Superior temporal gyrus (tissue), 1 donor: ENCODE measurements at regions not wholly inside any gene's neighbourhood (a gene's known extent, or its start where the extent isn't known, plus 50 kb on each side); places are given as distances from the start of the nearest gene placed in this dataset.
"Not testable (repeated sequence)": the region's sequence is repeated elsewhere in the genome, so short reads cannot be mapped to it uniquely, and the experiment has no call there.

Experiments used
- DNase-seq: peaks from one replicate; pipeline ENCODE4 v3.0.0-alpha.2; 2016; ENCODE audit errors: extremely low spot score

DNA sequence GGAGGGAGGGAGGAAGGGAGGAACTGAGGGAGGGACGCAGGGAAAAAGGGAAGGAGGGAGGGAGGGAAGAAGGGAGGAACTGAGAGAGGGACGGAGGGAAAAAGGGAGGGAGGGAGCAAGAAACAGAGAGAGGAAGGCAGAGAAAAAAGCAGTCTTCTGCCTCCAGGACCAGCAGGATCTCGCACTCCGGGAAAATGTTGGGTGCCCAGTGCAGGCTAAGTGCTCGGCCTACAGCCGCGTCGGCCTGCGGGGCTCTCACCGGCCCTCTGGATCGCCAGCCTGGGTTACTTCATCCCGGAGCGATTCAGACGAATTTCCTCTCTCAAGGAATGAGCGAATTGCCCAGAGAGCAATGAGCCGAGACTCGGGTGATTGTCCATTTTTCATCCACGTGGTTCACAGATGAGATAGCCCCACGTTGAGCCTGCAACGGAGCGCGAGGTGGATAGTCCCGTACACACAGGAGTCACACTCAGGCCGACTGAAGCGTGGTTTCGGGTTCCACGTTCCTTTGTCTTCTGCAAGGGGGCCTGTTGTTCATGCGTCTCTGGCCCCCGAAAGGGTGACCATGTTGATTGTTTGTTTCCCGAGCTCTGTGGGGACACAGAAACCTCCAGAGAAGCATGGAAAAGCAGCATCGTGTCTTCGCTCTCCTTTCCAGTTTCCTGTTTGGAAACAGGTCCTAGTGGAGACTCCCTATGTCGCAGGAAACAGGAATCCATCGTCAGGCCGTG lies 1937.1 kb upstream of the DEFB115 start:
- DNase-seq = not testable (repeated sequence)

DNA sequence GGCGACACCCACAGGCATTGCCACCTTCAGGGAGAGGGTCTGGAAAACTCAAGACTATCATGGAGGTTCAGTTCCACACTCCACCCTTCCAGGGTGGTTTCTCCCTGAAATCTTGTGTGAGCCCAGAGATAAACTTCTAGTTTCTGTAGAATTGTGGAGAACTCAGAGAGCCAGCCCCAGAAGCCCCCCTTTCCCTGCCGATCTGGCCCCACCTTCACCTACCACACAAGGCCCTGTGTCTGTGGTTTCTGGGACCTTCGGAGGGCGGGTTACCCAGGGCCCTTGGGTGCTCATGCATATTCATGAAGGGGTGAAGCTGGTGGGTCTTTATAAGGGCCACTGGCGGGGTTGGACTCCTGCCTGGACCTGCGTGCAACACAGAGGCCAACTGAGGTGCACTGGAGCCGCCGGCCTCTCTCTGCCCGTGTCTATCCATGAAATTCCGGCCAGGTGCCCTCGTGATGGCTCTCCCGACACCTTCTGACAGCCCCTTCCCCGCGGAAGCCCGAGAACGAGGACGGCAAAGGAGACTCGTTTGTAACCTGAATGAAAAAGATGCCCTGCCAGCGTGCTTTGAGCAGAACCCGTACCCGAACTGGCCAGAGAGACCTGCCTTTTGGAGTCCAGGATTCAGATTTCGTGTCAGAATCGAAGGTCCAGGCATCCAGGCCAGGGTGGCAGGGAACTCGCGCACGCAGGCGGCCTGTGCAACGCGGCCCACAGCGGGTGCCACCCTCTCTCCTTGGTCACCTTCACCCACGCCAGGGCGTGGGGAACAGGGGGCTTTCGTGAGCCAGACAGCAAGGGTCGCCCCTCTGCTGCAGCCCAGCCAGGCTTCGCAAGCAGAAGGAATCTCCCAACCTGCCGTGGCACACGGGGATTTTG lies 1933.6 kb upstream of the DEFB115 start:
- DNase-seq = not testable (repeated sequence)

DNA sequence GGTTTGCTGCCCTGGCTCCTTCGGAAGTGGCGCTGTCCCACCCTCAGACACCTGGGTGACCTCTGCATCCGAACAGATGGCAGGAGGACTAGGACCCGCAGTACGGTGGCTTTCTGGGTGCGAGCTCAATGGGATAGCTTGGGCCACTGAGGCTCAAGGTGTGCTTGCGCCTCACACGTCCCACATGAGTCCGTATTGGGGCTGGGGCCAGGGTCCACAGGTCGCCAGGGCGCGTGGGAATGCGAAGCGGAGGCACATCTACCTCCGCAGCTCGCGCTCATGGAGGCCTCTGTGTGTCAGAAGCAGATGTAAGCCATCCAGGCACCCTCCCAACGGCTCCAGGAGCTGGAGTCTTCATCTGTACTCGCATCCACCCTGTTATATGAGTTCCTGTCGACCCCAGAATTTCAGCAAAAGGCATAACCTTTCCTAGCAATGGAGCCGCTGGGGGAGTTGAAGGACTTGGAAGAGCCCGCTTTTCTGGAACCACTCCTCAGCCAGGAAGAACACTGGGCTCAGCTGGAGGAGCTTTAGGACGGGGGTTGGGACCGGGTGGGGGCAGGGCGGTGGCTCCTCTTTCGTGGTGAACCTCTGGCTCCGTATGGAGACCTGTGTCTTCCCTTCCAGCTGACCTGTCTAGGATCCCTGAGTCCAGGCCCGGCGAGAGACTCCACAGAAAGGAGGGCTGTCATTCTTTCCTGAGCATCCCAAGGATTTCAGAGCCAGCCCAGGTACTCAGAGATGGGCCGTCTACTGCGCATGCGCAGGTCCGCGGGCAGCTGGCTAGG lies 1932.8 kb upstream of the DEFB115 start:
- not testable (repeated sequence) for DNase-seq

DNA sequence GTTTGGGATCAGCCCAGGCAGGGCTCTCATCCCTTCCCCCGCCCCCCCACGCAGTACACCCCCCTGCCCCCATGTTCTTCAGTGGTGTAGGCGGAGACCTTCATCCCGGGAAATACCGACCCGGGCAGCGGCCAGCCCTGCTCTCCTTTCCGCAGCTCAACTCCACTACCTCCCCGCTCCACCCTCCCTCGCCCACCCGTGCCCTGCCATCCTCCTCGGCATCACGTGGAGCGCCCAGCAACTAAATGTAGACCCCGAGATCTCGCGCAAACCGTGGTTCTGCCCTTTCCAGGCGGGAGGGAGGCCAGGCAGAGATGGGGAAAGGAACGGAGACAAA lies 1932.2 kb upstream of the DEFB115 start:
- DNase-seq = no peak

DNA sequence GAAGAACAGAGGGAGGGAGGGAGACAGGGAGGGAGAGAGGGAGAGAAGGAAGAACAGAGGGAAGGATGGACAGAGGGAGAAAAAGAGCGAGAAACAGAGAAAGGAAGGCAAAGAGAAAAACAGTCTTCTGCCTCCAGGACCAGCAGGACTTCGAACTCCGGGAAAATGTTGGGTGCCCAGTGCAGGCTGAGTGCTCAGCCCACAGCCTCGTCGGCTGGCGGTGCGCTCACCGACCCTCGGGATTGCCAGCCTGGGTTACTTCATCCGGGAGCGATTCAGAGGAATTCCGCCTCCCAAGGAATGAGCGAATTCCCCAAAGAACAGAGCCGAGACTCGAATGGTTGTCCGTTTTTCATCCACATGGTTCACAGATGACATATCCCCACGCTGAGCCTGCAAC lies 1931.7 kb upstream of the DEFB115 start:
- not testable (repeated sequence) for DNase-seq

DNA sequence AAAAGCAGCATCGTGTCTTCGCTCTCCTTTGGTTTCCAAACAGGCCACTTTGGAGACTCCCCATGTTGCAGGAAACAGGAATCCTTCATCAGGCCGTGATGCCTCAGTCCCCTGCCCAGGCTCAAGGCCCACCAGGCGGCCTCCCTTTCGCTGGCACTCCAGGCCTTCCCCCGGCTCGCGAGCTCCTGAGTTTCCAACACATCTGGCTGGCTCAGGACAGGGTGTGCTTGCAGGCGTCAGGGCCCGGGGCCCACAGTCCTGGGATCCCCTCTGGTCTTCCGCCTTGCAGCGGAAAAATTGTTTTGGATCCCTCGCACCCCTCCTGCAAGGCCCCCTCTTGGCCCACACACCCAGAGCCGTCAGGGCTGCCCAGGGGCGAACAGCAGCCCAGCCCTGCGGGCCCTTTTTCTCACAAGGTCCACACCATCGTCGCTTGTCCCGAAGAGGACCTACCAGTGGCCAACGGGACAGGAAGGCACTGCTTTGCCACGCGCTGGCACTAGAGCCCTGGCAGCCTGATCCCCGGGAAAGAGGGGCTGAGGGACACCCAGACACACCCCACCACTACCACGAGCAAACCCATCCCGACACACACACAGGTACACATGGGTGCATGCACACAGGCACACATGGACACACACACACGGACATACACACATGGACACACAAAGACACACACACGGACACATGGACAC lies 1930.9 kb upstream of the DEFB115 start:
- DNase-seq = no peak

DNA sequence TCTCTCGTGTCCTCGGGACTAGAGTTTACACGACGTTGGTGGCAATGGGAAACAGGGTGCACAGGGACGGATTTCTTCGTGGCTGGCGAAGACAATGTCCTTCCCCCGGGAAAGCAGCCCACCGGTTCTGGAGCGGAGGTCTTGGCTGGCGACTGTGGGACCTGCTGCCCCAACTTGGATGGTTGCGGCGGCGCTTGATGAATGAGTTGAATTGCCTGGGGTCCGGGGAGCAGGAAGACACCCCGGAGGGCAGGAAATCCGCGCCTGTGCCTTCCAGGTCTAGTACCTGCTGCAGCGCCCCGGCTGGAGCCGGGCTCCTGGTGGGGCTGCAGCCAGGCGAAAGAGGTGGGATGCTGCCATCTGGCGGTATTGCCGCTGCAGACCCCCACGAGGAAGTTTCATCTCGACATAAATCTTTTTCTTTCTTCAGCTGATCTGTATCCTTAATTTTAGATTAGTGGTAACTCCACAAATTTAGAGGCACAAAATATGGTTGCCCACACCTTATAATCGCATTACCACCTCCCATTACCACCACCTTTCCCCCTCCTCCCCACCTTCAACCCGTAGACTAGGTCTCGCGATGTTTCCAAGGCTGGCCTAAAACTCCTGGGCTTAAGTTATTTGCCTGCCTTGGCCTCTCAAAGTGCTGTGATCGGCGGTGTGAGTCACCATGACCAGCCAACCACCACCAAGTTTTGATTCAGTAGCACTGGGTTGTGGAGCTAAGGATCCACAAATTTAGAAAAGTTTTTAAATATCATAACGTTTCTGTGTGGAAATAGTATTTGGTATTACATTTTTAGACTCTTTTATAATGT lies 1929.7 kb upstream of the DEFB115 start:
- DNase-seq = not testable (repeated sequence)

DNA sequence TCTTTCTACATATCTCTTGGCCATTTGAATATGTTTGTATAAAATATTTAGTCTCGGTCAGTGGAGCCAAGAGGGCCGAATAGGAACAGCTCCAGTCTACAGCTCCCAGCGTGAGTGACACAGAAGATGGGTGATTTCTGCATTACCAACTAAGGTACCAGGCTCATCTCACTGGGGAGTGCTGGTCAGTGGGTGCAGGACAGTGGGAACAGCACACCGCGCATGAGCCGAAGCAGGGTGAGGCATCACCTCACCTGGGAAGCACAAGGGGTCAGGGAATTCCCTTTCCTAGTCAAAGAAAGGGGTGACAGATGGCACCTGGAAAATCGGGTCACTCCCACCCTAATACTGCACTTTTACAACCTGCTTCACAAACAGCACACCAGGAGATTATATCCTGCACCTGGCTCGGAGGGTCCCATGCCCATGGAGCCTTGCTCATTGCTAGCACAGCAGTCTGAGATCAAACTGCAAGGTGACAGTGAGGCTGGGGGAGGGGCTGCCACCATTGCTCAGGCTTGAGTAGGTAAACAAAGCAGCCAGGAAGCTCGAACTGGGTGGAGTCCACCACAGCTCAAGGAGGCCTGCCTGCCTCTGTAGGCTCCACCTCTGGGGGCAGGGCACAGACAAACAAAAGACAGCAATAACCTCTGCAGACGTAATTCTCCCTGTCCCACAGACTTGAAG lies 1926.9 kb upstream of the DEFB115 start:
- not testable (repeated sequence) for DNase-seq

DNA sequence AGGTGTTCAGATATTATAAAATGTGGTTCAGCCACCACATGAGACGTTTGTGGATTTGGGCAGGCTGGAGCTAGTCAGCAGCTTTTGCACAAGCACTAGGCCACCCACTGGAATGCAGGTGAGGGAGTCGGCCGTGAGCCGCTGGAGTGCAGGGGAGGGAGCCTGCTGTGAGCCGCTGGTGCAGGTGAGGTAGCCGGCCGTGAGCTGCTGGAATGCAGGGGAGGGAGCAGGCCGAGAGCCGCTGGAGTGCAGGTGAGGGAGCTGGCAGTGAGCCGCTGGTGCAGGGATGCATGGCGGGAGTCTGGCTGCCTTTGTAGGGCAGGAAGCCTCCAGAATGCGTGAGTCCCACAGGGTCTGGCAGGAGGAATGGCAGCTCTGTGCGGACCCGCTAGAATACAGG lies 1907.6 kb upstream of the DEFB115 start:
- DNase-seq = no peak

DNA sequence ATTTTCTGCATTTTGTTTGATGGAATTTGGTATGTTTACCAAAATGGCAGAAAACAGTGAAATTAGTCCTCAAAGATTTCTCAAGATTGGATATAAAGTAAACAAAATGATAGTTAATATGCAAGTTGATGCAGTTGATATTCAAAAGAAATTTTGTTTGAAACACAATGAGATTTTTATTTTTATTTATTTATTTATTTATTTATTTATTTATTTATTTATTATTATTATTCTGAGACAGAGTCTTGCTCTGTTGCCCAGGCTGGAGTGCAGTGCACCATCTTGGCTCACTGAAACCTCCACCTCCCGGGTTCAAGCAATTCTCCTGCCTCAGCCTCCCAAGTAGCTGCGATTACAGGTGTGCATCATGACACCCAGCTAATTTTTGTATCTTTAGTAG lies 1881.5 kb upstream of the DEFB115 start:
- not testable (repeated sequence) for DNase-seq

DNA sequence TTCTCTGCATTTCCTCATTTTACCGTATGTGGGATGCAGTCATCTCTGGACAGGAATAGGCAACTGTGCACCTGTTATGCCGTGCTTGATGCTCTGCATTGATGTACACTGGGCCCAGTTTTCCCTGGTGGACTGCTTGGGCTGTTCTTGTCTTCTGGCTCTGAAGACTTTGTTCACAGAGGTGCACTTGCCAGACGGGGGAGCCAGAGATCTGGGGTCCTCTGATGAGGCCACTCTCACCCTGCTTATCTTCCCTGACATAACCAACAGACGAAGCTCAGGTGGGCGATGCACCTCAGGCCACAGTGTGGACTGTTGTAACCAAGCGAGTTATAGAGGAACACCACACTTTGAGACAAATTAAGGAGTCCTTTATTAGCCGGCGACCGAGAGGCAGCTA lies 1864.6 kb upstream of the DEFB115 start:
- not testable (repeated sequence) for DNase-seq

DNA sequence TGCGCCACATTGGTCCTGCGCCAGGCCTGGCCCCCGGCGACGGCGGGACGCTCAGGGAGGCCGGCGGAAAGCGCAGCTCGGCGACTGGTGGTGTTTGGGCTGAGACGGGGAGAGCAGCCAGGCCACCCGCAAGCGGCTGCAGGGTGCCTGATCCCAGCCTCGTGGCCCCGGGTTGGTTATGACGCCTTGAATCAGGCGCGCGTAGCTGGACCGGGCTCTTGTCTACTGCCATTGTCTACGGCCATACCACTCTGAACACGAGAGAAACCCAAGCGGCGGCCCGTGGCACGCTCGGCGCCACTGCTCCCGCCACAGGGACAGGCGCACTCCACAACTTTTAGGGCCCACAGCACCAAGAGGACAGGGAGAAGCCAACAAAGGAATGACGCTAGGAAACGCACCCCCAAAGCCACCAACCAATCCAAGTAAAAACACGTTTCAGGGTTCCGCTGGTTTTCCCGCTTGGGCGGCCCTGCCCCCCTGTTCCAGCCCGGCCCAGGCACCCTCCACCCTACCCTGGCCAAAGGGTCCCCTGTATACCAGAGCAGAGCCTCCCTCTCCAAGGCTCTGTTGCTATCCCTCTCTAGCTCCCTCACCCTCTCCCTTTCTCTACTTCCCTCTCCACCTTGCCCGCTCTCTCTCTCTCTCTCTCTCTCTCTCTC lies 1849.3 kb upstream of the DEFB115 start:
- no peak for DNase-seq

DNA sequence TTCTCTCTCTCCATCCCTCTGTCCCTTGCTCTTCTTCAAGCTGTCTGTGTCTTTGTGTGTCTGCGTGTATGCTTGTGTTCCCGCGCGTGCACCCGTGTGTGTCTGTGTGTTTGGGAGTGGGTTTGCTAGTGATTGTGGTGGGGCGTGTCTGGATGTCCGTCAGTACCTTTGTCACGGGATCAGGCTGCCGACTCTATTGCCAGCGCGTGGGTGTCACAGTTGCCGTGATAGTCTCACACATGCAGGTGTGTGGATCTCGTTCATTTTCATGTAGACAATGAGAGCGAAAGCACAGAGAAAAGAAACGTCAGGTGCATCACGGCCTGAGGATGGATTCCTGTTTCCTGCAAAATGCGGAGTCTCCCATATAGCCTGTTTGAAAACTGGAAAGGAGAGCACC lies 1848.8 kb upstream of the DEFB115 start:
- not testable (repeated sequence) for DNase-seq

DNA sequence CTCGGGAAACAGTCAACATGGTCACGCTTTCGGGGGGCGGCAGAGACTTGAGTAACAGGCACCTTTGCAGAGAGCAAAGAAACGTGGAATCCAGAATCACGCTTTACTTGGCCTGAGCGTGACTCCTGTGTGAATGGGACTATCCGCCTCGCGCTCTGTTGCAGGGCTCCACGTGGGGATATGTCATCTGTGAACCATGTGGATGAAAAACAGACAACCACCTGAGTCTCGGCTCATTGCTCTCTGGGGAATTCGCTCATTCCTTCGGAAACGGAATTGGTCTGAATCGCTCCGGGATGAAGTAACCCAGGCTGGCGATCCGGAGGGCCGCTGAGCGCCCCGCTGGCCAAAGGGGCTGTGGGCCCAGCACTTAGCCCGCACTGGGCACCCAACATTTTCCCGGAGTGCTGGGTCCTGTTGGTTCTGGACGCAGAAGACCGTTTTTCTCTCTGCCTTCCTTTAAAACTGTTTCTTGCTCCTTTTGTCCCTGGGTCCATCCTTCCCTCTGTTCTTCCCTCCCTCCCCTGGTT lies 1848.2 kb upstream of the DEFB115 start:
- not testable (repeated sequence) for DNase-seq

DNA sequence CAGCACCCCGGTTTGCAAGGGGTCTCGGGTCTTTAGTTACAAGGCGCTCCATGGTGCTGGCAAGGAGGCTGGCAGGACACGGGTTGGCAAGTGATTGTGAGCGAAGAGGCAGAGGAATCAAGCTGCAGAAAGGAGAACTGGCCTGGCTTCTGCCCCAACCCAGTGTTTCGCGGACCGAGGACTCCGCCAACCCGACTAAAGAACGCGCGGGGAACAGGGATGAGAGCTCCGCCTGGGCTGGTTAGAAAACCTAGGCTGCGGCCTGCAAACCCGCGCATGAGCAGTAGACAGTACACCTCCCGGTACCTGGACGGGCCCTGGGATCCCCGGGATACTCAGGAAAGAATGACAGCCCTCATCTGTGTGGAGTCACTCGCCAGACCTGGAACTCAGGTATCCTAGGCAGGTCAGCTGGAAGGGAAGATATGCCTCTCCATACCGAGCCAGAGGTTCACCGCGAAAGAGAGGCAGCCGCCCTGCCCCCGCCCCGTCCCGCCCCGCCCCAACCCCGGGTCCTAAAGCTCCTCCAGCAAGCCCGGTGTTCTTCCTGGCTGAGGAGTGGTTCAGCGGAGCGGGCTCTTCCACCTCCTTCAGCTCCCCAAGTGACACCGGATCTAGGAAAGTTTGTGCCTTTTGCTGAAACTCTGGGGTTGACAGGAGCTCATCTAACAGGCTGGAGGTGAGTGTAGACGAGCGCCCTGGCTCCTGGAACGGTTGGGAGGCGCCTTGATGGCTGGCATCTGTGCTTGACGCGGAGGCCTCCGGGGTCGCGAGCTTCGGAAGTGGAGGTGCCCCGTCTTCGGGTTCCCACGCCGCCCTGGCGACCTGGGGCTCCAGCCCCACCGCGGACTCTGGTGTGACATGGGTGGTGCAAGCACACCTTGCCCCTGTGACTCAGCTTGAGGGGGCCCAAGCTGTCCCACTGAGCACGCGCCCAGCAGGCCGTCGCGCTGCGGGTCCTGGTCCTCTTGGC lies 1847.3 kb upstream of the DEFB115 start:
- no peak for DNase-seq

DNA sequence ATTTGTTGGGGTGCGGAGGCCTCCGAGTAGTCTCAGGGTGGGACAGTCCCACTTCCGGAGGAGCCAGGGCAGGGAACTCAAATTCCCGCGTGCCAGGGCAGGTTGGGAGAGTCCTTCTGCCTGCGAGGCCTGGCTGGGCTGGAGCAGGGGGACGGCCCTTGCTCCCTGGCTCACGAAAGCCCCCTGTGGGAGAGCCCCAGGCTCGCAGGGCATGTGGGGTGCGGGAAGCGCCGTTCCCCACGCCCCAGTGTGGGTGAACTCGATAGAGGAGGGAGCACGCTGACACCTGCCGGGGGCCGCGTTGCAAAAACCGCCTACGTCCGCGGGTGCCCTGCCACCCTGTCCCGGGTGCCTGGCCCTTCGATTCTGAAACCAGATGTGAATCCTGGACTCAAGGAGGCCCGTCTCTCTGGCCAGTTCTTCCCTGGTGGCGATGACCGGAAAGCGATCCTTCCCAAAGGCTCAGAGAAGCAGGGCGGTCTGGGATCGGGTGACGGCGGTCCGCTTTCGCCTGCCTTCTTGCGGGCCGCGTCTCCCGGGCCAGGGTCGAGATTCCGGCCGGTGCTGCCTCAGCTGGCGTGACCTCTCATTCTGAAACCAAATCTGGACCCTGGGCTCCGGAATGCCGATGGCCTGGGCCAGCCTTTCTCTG lies 1846.5 kb upstream of the DEFB115 start:
- DNase-seq = no peak

DNA sequence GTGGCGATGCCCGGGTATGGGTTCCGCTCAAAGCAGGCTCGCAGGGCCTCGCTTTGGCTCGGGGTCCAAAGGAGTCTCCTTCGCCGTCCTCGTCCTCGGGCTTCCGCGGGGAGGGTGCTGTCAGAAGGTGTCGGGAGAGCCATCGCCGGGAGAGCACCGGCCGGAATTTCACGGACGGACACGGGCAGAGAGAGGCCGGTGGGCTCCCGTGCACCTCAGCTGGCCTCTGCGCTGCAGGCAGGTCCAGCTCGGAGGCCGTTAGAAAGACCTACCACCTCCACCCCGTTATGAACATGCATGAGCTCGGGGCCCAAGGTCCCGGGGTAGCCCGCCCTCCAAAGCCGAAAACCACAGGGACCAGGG lies 1846.0 kb upstream of the DEFB115 start:
- not testable (repeated sequence) for DNase-seq

DNA sequence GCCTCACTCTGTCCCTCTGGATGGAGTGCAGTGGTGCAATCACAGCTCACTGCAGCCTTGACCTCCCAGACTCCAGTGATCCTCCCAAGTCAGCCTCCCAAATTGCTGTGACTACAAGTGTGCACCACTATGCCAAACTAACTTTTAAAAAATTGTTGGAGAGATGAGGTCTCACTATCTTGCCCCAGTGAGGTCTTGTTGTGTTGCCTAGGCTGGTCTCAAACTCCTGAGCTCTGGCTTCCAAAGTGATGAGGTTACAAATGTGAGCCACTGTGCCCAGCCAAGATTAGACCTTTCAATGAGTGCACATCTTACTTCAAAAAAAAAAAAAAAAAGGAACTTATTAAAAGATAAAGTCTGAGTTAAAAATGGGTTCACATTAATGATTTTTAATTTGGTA lies 1838.1 kb upstream of the DEFB115 start:
- DNase-seq = no peak
